Endothelial cell of umbilical vein (primary cell): ENCODE measurements at regions not wholly inside any gene's neighbourhood (a gene's known extent, or its start where the extent isn't known, plus 50 kb on each side); places are given as distances from the start of the nearest gene placed in this dataset.

Experiments
- CTCF ChIP-seq, 2 donors: IDR thresholded peaks; 1 replicate in 1 of 2; 2 replicates in 1 of 2; pipeline ENCODE4 v1.5.1; 2011; ENCODE audit warnings: low read length in 2 of 2, mild to moderate bottlenecking in 2 of 2, moderate library complexity in 2 of 2, control low read depth in 1 of 2, inconsistent platforms in 1 of 2, low read depth in 1 of 2; ENCODE audit not compliant: insufficient read depth in 1 of 2; ENCODE audit errors: extremely low read depth in 1 of 2
- EZH2 ChIP-seq: IDR thresholded peaks from 2 replicates; pipeline ENCODE4 v1.6.1; 2012; ENCODE audit warnings: borderline replicate concordance, low read depth, mild to moderate bottlenecking, moderate library complexity, low read length, inconsistent platforms; ENCODE audit not compliant: severe bottlenecking
- POLR2A ChIP-seq: IDR thresholded peaks from 2 replicates; pipeline ENCODE4 v1.6.1; 2012; ENCODE audit warnings: low read depth, mild to moderate bottlenecking, control low read depth, low read length

GRCh38 chr10:21130683-21131442 lies 233.8 kb upstream of the NEBL start:
- TF ChIP-seq CTCF (IDR thresholded peaks at IDR 0.05; ENCODE audit: extremely low read depth in 1 of 2, insufficient read depth in 1 of 2, low read depth in 1 of 2, low read length in 2 of 2) = no peak
- TF ChIP-seq POLR2A = no peak
- no peak for TF ChIP-seq EZH2
